GM12874 (cell line): ENCODE measurements at regions not wholly inside any gene's neighbourhood (a gene's known extent, or its start where the extent isn't known, plus 50 kb on each side); places are given as distances from the start of the nearest gene placed in this dataset.

Source experiments
- TF ChIP-seq, protein P1 (sequence below): IDR thresholded peaks from 2 replicates; pipeline ENCODE4 v1.5.1; 2011; ENCODE audit warnings: low read depth, mild to moderate bottlenecking, control low read depth, low read length, moderate library complexity; ENCODE audit not compliant: insufficient read depth

DNA sequence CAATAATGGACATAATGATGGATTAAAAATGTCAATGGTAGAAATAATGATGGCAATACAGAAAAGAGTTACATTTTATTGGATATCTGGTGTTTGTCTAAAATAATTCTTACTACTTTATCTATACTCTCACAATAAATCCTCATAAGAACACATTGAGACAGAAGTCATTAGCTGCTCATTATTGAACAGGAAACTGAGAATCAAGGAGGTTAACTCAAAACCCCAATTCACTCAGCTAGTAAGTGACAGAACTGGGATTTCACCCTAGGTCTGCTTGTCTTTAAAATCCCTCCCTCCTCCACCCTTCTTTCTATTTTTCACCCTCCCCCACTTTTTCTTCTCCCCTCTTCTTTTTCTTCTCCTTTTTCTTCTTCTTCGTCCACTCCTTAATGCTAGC lies 285.8 kb upstream of the TNC start:
- TF ChIP-seq, protein P1, sequence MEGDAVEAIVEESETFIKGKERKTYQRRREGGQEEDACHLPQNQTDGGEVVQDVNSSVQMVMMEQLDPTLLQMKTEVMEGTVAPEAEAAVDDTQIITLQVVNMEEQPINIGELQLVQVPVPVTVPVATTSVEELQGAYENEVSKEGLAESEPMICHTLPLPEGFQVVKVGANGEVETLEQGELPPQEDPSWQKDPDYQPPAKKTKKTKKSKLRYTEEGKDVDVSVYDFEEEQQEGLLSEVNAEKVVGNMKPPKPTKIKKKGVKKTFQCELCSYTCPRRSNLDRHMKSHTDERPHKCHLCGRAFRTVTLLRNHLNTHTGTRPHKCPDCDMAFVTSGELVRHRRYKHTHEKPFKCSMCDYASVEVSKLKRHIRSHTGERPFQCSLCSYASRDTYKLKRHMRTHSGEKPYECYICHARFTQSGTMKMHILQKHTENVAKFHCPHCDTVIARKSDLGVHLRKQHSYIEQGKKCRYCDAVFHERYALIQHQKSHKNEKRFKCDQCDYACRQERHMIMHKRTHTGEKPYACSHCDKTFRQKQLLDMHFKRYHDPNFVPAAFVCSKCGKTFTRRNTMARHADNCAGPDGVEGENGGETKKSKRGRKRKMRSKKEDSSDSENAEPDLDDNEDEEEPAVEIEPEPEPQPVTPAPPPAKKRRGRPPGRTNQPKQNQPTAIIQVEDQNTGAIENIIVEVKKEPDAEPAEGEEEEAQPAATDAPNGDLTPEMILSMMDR = no peak

DNA sequence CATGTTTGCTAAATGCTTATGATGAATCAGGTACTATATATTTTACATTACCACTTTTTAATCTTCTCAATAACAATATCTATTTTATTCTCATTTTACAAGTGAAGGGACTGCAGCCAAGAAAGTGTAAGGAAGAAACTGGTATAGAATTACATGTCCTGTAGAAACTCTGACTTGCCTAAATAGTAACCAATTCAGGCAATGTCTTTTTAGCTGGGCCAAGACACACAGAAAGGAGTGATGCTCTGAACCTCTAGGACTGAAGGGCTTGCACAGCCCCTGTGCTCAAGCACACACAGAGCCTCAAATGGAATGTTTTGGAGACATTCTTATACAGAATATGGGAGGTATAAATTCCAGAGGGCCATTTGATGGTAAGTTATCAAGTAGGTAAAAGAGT lies 286.4 kb upstream of the TNC start:
- TF ChIP-seq, protein P1 = no peak

DNA sequence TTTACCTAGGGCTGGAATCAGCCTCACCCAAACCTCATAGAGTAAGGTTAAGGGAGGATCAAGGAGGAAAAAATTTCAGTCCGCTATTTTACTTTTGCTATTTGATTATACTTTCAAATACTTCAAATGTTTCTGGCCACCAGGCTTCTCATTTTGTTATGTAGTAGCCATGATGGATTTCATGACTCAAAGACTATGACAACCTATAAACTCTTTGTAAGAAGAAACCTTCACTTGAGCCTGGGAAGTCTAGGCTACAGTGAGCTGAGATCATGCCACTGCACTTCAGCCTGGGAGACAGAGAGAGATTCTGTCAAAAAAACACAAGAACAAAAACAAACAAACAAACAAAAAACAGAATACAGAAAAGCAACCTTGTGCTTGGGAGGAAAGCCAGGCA lies 293.6 kb upstream of the TNC start:
- TF ChIP-seq, protein P1 = no peak

DNA sequence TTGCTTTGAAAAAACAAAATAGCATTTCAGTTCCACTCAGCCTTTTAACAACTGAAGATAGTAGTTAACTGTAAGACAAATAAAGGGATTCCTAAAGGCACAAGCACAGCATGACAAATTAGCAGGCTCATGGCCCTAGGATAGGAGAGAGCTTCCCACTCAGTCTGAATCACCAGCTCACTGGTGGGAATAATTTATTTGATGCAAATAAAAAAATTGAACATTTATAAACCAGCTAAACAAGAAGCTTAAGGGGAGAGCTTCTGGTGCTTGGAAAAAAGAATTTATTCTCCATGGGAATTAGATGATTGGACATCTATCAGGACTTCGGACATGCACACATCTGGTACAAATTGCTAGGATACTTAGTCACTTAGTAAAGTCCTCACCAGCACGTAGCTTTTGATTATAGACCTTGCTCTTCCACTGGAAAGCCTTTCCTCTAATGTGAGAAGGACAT lies 294.1 kb upstream of the TNC start:
- TF ChIP-seq, protein P1 = no peak

DNA sequence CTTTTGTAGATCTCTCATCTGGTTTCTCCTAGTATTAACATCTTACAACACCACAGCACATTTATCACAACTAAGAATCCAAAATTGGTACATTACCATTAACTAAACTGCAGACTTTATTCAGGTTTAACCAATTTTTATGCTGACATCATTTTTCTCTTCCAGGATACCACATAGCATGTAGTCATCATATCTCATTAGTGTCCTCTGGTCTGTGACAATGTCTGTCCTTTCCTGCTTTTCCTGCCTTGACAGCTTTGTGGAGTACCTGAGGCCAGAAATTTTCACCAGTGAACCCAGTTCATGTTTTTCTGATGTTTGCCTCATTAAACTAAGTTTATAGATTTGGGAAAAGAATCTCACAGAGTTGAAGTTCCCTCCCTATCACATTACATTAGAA lies 294.7 kb upstream of the TNC start:
- TF ChIP-seq, protein P1 = no peak

DNA sequence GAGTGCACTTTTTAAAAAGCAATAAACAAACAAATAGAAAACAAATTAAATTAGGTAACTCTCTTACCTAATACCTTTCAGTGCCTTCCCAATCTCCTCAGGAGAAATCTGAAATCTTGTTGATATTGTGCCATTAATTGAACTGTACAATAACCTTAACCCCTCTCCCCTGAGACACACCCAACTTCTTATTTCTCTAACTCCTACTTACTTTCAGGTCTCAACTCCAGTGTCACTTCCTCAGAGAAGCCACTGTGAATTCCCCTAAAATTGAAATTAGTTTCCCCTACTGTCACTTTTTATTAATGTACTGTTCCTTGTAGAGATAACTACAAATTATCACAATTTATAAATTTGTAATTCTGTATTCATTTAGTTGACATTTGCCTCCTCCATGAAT lies 295.3 kb upstream of the TNC start:
- TF ChIP-seq, protein P1 = no peak

DNA sequence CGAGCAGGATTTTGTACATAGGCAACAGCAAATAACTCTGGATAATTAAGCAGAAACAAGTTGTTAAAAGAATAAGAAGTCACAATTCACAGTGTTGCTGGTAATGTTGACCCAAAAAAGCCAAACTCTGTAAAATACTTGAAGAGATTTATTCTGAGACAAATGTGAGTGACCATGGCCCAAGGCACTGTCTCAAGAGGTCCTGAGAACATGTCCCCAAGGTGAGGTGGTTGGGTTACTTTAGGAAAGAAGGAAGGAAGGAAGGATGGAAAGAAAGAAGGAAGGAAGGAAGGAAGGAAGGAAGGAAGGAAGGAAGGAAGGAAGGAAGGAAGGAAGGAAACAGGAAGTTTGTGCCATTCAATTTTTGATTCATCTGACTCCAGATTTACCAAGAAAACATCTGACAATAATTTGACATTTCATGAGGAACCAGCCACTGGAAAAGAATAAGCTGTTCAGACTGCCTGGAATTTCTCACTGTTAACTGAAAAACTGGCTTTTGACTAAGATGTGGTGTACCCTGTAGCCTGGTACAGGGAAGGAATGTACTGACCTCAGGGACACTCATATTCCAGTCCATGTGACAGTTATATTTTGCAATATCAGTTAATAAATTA lies 295.9 kb upstream of the TNC start:
- TF ChIP-seq, protein P1 = no peak

DNA sequence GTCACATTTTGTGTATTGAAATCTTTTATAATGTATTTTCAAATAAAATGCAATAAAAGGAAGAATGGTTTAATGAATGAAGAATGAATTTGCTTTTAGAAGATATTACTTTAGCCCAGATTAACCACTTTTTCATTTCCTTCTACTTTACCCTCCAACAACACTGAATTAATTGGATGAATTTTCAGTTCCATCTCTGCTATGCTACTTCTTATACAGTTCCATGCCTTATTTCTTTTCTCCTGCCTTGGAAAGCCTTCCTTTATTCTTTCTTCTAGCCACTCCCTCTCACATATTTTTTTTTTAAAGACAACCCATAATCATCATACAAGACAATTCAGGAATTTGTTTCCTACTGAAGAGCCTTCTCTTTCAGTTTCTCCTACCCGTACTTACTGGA lies 296.6 kb upstream of the TNC start:
- TF ChIP-seq, protein P1 = no peak
